HepG2 (cell line): ENCODE measurements at regions not wholly inside any gene's neighbourhood (a gene's known extent, or its start where the extent isn't known, plus 50 kb on each side); places are given as distances from the start of the nearest gene placed in this dataset.

Experiments used
- ARID3A ChIP-seq: IDR thresholded peaks from 2 replicates; pipeline ENCODE4 v1.6.1; 2012; ENCODE audit warnings: low read depth, low read length, improper control_type of control experiment
- ARID5B ChIP-seq: IDR thresholded peaks from 2 replicates; pipeline ENCODE4 v1.4.0; 2020; ENCODE audit warnings: mild to moderate bottlenecking, missing genetic modification reagents
- CERS6 ChIP-seq: sonication (generic); formaldehyde crosslinking; IDR thresholded peaks from 2 replicates; pipeline ENCODE4 v1.5.0; 2020; ENCODE audit warnings: missing genetic modification reagents
- CSRNP1 ChIP-seq: sonication (generic); formaldehyde crosslinking; IDR thresholded peaks from 2 replicates; pipeline ENCODE4 v1.8.1; 2023; ENCODE audit warnings: mild to moderate bottlenecking, missing genetic modification reagents
- E2F1 ChIP-seq: sonication (generic); formaldehyde crosslinking; IDR thresholded peaks from 2 replicates; pipeline ENCODE4 v1.5.0; 2020; ENCODE audit warnings: missing genetic modification reagents
- GTF2F1 ChIP-seq: fragments of 150-350 bp; IDR thresholded peaks from 2 replicates; pipeline ENCODE4 v1.6.1; 2014; ENCODE audit warnings: low read length
- HMG20A ChIP-seq: IDR thresholded peaks from 2 replicates; pipeline ENCODE4 v1.6.1; 2016; ENCODE audit warnings: borderline replicate concordance
- IRF2 ChIP-seq: IDR thresholded peaks from 2 replicates; pipeline ENCODE4 v1.6.1; 2018; ENCODE audit warnings: missing genetic modification reagents, missing compliant biosample characterization
- JARID2 ChIP-seq: sonication (generic); formaldehyde crosslinking; IDR thresholded peaks from 2 replicates; pipeline ENCODE4 v1.8.1; 2023; ENCODE audit warnings: missing genetic modification reagents, inconsistent platforms; ENCODE audit not compliant: insufficient replicate concordance
- MAX ChIP-seq: IDR thresholded peaks from 2 replicates; pipeline ENCODE4 v1.6.1; 2012; ENCODE audit warnings: inconsistent platforms
- MIXL1 ChIP-seq: IDR thresholded peaks from 2 replicates; pipeline ENCODE4 v1.6.1; 2016
- MZF1 ChIP-seq: sonication (generic); formaldehyde crosslinking; IDR thresholded peaks from 2 replicates; pipeline ENCODE4 v1.8.1; 2023; ENCODE audit warnings: mild to moderate bottlenecking, missing genetic modification reagents, borderline replicate concordance
- PPARG ChIP-seq: conservative IDR thresholded peaks from 2 replicates; pipeline ENCODE4 v1.6.1; 2016; ENCODE audit warnings: missing biosample characterization, missing genetic modification reagents
- RBAK ChIP-seq: sonication (generic); formaldehyde crosslinking; IDR thresholded peaks from 2 replicates; pipeline ENCODE4 v1.5.1; 2020; ENCODE audit warnings: mild to moderate bottlenecking, missing genetic modification reagents
- SIN3A ChIP-seq: IDR thresholded peaks from 2 replicates; pipeline ENCODE4 v1.6.1; 2011; ENCODE audit warnings: low read depth, mild to moderate bottlenecking, control low read depth, low read length, borderline replicate concordance
- SRSF1 ChIP-seq: fragments of 200-400 bp; formaldehyde crosslinking; optimal IDR thresholded peaks from 2 replicates; pipeline ENCODE3; 2017; ENCODE audit warnings: mild to moderate bottlenecking, low read depth, low read length, moderate library complexity
- TAF15 ChIP-seq: fragments of 200-400 bp; formaldehyde crosslinking; IDR thresholded peaks from one replicate; pipeline ENCODE4 v1.6.1; 2018; ENCODE audit warnings: mild to moderate bottlenecking, low read depth, low read length; ENCODE audit not compliant: poor library complexity, severe bottlenecking
- WIZ ChIP-seq: sonication (generic); formaldehyde crosslinking; IDR thresholded peaks from 2 replicates; pipeline ENCODE4 v1.5.1; 2020; ENCODE audit warnings: mild to moderate bottlenecking, missing genetic modification reagents
- ZBTB7A ChIP-seq: sonication (generic); formaldehyde crosslinking; IDR thresholded peaks from 2 replicates; pipeline ENCODE4 v1.8.0; 2022; ENCODE audit warnings: mild to moderate bottlenecking, missing genetic modification reagents
- ZNF180 ChIP-seq: sonication (generic); formaldehyde crosslinking; IDR thresholded peaks from 2 replicates; pipeline ENCODE4 v1.4.0; 2020; ENCODE audit warnings: low read depth, missing genetic modification reagents, borderline replicate concordance
- ZNF251 ChIP-seq: sonication (generic); formaldehyde crosslinking; IDR thresholded peaks from 2 replicates; pipeline ENCODE4 v1.9.0; 2021; ENCODE audit warnings: mild to moderate bottlenecking, missing genetic modification reagents
- ZNF256 ChIP-seq: sonication (generic); formaldehyde crosslinking; conservative IDR thresholded peaks from 2 replicates; pipeline ENCODE4 v1.4.0; 2020; ENCODE audit warnings: missing genetic modification reagents
- ZNF484 ChIP-seq: sonication (generic); formaldehyde crosslinking; IDR thresholded peaks from 2 replicates; pipeline ENCODE4 v1.5.1; 2020; ENCODE audit warnings: mild to moderate bottlenecking, low read depth, missing genetic modification reagents, borderline replicate concordance

GRCh38 chr6:21505574-21505990 lies 88.0 kb upstream of the SOX4 start (continued):
- TF ChIP-seq ZNF251 (CRISPR knock-in tag) (no peak), RBAK (CRISPR knock-in tag) (no peak), MIXL1 (CRISPR knock-in tag) (peak; percentile 97), CSRNP1 (CRISPR knock-in tag) (no peak), PPARG (CRISPR knock-in tag) (peak; percentile 93), HMG20A (CRISPR knock-in tag) (peak; percentile 93), MAX (peak; percentile 73), ARID5B (CRISPR knock-in tag) (peak; percentile 98), ZNF256 (no peak), IRF2 (CRISPR knock-in tag) (peak; percentile 87), CERS6 (CRISPR knock-in tag) (no peak), ZBTB7A (peak; percentile 66; the same call in 1 of the 2 replicates), ZNF484 (CRISPR knock-in tag) (no peak), ARID3A (no peak), SIN3A (no peak), WIZ (no peak; the same call in 1 of the 2 replicates), ZNF180 (CRISPR knock-in tag) (no peak), GTF2F1 (no peak), SRSF1 (no peak), MZF1 (CRISPR knock-in tag) (no peak), E2F1 (CRISPR knock-in tag) (no peak), TAF15 (no peak), JARID2 (CRISPR knock-in tag) (peak; percentile 81)
